AG04450 (cell line): ENCODE measurements at regions not wholly inside any gene's neighbourhood (a gene's known extent, or its start where the extent isn't known, plus 50 kb on each side); places are given as distances from the start of the nearest gene placed in this dataset.
"Not testable (repeated sequence)": the region's sequence is repeated elsewhere in the genome, so short reads cannot be mapped to it uniquely, and the experiment has no call there.

Experiments used
- CTCF ChIA-PET: fragments of 300-600, 350-600 bp; formaldehyde crosslinking; extraction: SDS; loops from one replicate; lab custom pipeline; 2022; ENCODE audit warnings: antibody characterized with exemption, inconsistent platforms; lab: Charles Lee
- POLR2A ChIA-PET: fragments of 350-600 bp; formaldehyde crosslinking; extraction: SDS; loops from one replicate; lab custom pipeline; 2021; ENCODE audit warnings: antibody characterized with exemption, inconsistent platforms; lab: Yijun Ruan, JAX
- DNase-seq: peaks from one replicate; pipeline ENCODE4 v3.0.0-alpha.2; 2011; ENCODE audit warnings: low read depth, low spot score
- H3K27ac ChIP-seq: one replicate; pipeline ENCODE4 v1.5.1; 2012; ENCODE audit warnings: low read depth, low read length, control low read depth
- H3K27me3 ChIP-seq: one replicate; pipeline ENCODE4 v1.6.0; 2012; ENCODE audit warnings: low read length; ENCODE audit not compliant: control insufficient read depth, insufficient read depth
- H3K4me3 ChIP-seq: 2 replicates; pipeline ENCODE4 v1.5.1; 2011; ENCODE audit warnings: mild to moderate bottlenecking, low read depth, low read length, control low read depth
- H3K9me3 ChIP-seq: 2 replicates; pipeline ENCODE4 v1.5.1; 2012; ENCODE audit warnings: low read length; ENCODE audit not compliant: control insufficient read depth, insufficient read depth
- CTCF ChIP-seq: IDR thresholded peaks from 2 replicates; pipeline ENCODE4 v1.5.1; 2011; ENCODE audit warnings: low read depth, low read length, control low read depth, inconsistent platforms

- H3K4me3 ChIP-seq, H3K9me3 ChIP-seq, CTCF ChIA-PET, POLR2A ChIA-PET, H3K27me3 ChIP-seq, DNase-seq, H3K27ac ChIP-seq: not testable (repeated sequence)
Measured at GRCh38 chr9:104195142-104195541, 101.0 kb downstream of the SMC2 start.

GRCh38 chr9:104200456-104200994 is 106.4 kb downstream of the SMC2 start:
- no peaks in the 10 kb centered on the region for H3K27me3 ChIP-seq
- peaks cover 8% of the 10 kb centered on the region; the same call in 1 of the 2 replicates for H3K9me3 ChIP-seq
- ChIA-PET POLR2A (no interaction called here), CTCF (no interaction called here)
- no peak for TF ChIP-seq CTCF
- no peak overlapping the region for H3K4me3 ChIP-seq
- H3K27ac ChIP-seq, result no peak overlapping the region
- no peak for DNase-seq

- POLR2A ChIA-PET, result no interaction called here
- Histone ChIP-seq H3K4me3 (no peak overlapping the region), H3K27me3 (no peaks in the 10 kb centered on the region), H3K27ac (no peak overlapping the region), H3K9me3 (no peaks in the 10 kb centered on the region)
- DNase-seq, result no peak
- CTCF ChIA-PET, result no interaction called here
- no peak for TF ChIP-seq CTCF
Measured at GRCh38 chr9:104206766-104207165, 112.7 kb downstream of the SMC2 start.

- Histone ChIP-seq H3K9me3 (no peaks in the 10 kb centered on the region; the same call in 1 of the 2 replicates), H3K27ac (no peak overlapping the region), H3K4me3 (no peak overlapping the region), H3K27me3 (no peaks in the 10 kb centered on the region)
- DNase-seq, result no peak
- TF ChIP-seq CTCF, result no peak
- ChIA-PET CTCF (no interaction called here), POLR2A (no interaction called here)
Measured at GRCh38 chr9:104209387-104209786, 115.3 kb downstream of the SMC2 start.

GRCh38 chr9:104227108-104227507 is 133.0 kb downstream of the SMC2 start:
- no peak for DNase-seq
- Histone ChIP-seq H3K27ac (no peak overlapping the region), H3K27me3 (no peaks in the 10 kb centered on the region), H3K9me3 (no peaks in the 10 kb centered on the region), H3K4me3 (no peak overlapping the region)
- no peak for TF ChIP-seq CTCF
- ChIA-PET POLR2A (no interaction called here), CTCF (no interaction called here)

- H3K4me3 ChIP-seq, result no peak overlapping the region
- no peaks in the 10 kb centered on the region for H3K27me3 ChIP-seq
- H3K9me3 ChIP-seq, result peaks cover 9% of the 10 kb centered on the region
- ChIA-PET POLR2A (no interaction called here), CTCF (no interaction called here)
- H3K27ac ChIP-seq, result no peak overlapping the region
- DNase-seq, result no peak
- no peak for TF ChIP-seq CTCF
Measured at GRCh38 chr9:104232781-104233341, 138.8 kb downstream of the SMC2 start.
